ENCODE measurements at regions not wholly inside any gene's neighbourhood (a gene's known extent, or its start where the extent isn't known, plus 50 kb on each side); places are given as distances from the start of the nearest gene placed in this dataset.
"Not testable (repeated sequence)": the region's sequence is repeated elsewhere in the genome, so short reads cannot be mapped to it uniquely, and the experiment has no call there.

DNA sequence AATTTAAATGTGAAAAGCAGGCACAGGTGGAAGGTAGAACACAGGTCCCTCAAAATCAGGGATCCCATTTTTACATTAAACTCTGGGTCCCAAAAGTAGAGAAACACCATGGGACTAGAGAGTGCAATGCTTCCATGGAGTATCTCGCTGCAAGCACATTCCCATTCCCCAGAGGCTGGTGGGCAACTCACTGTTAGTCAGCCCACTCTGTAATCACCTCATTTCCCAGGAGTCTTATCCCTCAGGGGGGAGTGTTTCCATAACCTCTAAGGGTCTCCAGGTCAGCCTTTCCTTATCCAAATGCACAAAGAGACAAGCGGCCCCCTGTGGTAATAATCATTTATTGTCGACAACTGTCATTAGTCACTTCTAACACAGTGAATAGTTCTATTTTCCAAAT lies 490.1 kb upstream of the LRRC7 start:
- peak; percentile 24 for DNase-seq (ENCODE audit: low spot score)

DNA sequence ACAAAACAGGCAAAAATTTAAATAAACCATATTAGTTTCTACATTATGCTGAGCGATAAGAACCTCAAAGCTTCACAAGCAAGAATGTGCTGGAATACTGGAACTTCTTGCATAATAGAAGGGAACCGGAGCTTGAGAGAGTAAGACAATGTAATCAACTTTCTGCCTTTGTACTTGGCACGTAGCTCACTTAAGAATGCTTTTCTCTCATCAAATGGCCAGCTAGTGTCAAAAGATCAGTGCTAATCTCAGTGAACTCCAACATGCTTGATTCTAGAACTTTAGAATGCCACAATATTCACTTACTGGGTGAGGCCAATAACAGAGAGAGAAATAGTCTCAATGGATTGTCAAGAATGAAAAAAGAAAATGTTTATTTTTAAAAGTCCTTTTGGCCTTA lies 486.1 kb upstream of the LRRC7 start:
- DNase-seq (ENCODE audit: low spot score) = no peak

DNA sequence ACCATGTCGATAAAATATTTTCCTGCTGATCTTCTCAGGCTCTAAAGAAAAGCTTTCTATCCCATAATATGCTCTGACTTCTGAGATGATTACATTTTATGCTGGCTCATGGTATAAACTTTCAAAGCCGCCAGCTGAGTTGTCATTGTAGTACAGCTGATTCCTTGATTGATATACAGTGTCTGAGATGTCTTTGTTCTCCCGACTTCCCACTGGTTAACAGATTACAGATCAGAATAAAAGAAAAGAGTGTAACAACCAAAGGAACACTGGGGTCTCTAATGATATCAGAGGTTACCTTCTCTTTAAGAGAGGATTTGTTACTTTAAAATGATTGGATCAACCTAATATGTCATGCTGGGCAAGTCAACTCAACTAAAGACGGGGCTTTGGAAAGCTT lies 485.4 kb upstream of the LRRC7 start:
- peak; percentile 11 for DNase-seq (ENCODE audit: low spot score)

DNA sequence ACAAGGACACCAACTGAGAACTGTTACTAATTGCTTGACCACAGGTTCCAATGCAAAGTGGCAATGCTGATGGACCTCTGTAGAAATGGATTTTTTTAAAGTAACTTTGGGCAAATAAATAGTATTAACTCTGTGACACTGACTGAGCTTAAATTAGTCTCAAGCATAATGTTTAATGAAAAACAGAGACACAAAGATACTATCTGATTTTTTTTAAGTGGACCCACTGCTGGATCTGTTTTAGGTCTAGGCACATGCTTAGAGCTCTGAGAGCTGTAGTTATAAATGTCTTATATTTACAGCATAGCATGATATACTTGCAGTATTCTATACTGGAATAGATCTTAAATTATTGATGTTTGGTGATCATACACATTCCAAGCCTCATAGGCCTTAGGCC lies 481.6 kb upstream of the LRRC7 start:
- no peak for DNase-seq (ENCODE audit: low spot score)

DNA sequence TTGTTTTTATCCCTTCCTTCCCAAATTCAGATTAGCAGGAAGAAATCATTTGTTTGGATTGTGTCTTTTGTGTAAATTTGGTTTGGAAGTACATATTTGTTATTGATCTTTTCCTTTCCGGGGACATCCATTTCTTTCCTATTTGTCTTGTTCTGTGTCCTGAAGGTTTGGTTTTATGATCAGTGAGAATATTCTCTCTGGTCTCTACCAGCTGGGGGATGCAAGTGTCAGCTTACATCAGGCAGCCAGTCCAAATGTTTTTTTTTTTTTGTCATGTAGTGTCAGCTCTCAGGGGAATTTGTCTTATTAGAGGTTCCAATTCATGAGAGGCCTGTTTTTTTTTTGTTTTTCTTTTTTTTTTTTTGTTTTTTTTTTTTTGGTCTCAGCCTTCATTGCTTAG lies 479.2 kb upstream of the LRRC7 start:
- DNase-seq (ENCODE audit: low spot score) = no peak

DNA sequence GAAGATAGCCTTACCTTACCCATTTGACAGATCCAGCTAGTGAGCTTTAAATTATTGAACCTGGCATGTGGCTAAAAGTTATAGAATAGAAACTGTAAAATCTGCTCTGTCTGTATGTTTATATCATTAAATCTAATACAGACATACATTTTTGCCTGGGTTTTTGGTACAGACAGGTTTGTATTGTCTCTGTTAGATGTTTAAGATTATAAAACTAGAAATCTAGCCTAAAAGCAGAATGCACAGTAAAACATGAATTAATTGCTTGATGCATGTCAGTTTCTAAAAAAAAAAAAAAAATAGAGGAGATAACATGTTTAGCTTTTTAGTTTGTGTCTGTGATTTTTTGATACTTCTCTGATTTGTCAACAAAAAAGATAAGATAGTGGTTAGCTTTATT lies 477.6 kb upstream of the LRRC7 start:
- no peak for DNase-seq (ENCODE audit: low spot score)

DNA sequence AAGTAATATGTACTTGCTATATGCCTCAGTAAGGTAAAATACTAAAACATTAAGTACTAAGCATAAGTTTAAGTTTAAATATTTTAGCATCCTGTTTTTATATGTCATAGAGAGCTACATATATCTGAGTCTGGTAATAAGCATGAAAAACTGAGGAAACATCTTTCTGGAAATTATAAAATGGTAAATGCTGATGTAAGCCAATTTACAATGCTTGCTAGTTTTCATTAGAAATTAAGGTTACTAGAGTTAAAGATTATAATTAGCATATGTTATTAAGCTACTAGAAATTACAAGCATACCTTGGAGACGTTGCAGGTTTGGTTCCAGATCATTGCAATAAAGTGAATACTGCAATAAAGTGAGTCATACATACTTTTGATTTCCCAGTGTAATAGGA lies 477.0 kb upstream of the LRRC7 start:
- no peak for DNase-seq (ENCODE audit: low spot score)

DNA sequence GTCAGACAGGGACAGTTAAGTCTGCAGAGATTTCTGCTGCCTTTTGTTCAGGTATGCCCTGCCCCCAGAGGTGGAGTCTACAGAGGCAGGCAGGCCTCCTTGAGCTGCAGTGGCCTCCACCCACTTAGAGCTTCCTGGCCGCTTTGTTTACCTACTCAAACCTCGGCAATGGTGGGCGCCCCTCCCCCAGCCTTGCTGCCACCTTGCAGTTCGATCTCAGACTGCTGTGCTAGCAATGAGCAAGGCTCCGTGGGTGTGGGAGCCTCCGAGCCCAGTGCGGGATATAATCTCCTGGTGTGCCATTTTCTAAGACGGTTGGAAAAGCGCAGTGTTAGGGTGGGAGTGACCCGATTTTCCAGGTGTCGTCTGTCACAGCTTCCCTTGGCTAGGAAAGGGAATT lies 465.7 kb upstream of the LRRC7 start:
- DNase-seq (ENCODE audit: low spot score) = not testable (repeated sequence)

DNA sequence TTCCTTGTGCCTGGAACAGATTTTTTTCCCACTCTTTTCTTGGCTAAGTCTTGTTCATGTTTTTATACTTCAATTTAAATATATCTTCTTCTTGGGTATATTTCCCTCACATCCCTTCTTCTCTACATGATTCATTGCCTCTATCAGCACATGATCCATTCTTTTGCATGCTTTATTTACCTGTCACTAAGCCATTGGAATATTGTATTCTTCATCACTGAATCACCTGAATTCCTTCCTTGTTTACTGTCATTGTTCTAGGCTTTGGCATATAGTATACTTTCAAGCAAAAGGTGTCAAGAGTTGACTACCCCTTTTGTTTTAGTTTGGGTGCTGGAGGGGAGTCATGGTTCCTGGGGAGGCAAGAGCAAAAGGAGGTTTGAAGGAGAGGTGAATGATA lies 464.5 kb upstream of the LRRC7 start:
- no peak for DNase-seq (ENCODE audit: low spot score)

DNA sequence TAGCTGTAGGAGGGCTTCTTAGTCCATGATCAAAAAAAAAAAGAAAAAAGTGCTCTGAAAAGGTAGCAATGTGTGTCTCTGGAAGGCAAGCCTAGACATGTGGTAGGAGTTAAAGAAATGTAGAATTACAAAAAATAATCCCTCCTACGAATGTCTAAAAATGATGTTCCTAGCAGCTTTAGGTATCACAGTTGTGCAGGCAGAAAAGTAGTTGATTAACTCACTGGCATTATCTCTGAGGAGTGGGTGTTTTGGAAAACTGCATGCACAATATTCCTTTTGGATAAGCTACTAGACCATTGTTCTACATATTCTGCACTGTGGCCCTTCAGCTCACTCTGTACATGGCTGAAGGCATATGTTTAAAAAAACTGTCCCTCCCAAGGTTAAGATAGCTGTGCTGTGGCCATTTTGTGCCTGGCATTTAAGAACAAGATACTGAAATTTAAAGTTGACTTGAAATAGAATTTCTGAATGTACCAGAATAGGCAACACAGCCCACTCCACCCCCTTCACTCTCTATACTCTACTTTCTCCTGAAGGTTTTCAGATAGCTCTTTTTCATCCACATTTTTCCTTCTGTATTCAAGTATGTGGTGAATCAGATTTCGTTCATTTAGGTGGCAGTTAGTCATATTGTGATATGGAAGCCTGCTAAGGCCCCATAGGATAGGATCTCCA lies 463.9 kb upstream of the LRRC7 start:
- DNase-seq (ENCODE audit: low spot score) = no peak

DNA sequence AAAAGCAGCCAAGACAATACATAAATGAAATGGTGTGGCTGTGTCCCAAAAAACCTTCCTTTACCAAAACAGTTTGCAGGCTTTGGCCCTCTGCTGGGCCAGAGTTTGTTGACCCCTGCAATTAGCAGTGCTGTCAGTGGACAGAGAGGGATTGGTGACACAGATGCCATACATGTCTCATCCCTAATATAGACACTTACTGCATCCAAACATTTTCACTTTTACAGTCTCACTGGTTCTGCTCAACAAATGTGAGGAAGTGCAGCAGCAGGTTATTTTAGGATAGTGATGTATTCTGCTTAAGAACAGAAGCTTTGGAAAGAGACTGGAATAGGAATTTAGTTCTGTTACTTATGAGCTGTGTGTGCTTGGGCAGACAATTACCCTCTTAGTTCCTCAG lies 462.8 kb upstream of the LRRC7 start:
- DNase-seq (ENCODE audit: low spot score) = no peak

DNA sequence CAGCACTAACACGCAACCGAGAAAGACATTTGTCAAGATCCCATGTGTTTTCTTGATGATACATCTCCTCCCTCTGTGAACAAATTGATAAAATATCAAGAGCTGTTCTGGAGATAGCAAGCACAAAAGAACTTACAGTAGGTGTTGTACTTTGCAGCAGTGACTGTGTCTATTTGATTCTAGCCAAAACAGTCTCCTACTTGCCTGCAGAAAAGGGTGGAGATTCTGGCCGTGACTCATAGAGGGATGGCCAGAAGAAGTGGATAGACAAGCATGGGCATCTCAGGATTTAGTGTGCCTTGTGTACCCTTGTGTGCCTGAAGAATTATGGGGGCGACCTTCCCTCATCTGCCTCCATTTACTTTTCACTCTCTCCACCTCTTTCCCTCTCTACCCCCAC lies 458.4 kb upstream of the LRRC7 start:
- DNase-seq (ENCODE audit: low spot score) = no peak

DNA sequence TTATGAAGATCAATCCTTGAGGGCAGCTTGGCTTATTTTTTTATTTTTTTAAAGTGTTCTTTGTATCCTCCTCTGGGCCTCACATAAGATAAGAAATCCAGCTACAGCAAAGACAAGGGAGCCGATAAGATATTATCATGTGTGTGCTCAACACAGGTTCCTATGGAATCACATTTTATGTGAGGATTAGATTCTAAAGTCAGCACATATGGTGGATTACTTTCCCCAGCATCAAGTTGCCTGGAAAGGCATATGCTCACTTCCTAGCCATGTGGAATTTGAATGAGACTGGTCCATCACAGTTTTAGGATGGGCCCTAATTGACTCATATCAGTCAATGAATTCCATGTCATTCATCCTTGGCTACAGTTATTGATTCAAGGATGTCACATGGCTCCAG lies 456.9 kb upstream of the LRRC7 start:
- no peak for DNase-seq (ENCODE audit: low spot score)

DNA sequence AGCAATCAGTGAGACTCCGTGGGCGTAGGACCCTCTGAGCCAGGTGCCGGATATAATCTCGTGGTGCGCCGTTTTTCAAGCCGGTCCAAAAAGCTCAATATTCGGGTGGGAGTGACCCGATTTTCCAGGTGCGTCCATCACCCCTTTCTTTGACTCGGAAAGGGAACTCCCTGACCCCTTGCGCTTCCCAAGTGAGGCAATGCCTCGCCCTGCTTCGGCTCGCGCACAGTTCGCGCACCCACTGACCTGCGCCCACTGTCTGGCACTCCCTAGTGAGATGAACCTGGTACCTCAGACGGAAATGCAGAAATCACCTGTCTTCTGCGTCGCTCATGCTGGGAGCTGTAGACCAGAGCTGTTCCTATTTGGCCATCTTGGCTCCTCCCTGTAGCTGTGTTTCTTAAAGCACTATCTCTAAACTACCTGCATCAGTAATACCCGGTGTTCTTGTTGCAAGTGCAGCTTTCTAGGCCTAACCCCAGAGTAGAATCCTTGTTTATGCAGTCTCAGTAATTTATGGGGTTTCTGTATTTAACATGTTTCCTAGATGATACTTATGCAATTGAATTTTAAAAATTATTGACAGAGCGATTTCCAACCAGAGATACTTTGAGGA lies 447.5 kb upstream of the LRRC7 start:
- DNase-seq (ENCODE audit: low spot score) = not testable (repeated sequence)

DNA sequence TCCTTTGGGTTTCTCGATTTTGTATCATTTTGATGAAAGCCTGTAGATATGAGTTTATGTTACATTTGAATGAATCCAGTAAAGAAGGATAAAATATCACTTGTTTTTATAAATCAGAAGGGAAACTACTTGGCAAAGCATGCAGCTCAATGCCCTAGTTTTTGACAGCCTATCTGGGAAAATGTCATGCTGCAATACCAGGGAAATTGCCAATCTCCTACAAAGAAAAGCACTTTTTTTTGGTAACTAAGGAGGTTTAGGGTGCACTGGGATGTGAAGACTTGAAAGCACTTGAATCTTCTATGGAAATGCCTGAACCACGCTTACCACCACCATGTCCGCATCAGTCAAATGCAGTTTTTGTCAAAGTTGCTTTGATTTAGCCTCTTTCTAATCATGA lies 446.9 kb upstream of the LRRC7 start:
- DNase-seq (ENCODE audit: low spot score) = no peak

DNA sequence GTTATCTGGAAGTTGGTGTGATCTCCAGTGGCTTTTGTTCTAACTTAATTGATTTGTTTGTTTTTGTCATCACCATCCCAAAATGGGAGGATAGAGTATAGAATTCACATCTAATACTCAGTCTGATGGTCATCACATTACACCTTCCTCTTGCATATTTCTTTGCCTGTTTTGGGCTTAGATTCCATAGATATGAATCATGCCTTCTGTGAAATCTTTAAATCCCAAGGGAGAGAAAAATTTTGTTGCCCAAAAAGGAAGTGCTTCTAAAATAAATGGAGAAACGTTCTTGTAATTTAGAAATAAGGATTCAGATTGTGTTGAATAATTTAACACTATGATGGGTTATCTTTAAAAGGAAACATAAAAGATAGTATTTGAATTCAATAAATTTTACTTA lies 446.0 kb upstream of the LRRC7 start:
- DNase-seq (ENCODE audit: low spot score) = no peak

DNA sequence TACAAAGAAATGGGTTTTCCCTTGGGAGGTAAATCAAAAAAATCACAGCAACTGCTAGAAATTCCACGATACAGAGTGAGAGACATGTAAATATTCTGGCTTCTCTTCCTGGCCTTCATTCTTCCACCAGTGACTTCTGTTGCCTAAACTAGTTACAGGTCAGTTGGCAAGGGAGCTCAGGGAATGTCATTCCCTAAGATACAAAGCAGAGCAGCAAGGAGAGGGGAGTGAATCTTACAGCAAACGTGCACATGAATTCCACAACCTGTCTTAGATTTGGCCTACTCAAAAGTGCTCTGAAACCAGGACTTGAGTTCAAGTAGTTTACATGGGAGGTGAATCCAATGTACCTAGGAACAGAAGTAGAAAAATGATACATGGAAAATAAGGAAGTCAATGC lies 445.3 kb upstream of the LRRC7 start:
- DNase-seq (ENCODE audit: low spot score) = no peak

DNA sequence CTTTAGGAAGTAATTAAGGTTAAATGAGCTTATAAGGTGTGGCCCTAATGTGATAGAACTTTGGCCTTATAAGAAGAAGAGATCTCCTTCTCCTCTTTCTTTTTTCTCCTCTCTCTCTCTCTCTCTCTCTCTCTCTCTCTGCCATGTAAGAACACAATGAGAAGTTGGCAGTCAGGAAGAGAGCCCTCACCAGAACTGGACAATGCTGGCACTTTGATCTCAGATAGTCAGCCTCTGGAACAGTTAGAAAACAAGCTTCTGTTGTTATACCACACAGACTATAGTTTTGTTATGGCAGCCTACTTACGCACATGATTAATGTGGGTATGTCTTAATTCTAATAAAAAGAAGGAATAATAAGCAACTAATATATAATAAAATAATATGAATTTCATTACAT lies 444.2 kb upstream of the LRRC7 start:
- DNase-seq (ENCODE audit: low spot score) = no peak

DNA sequence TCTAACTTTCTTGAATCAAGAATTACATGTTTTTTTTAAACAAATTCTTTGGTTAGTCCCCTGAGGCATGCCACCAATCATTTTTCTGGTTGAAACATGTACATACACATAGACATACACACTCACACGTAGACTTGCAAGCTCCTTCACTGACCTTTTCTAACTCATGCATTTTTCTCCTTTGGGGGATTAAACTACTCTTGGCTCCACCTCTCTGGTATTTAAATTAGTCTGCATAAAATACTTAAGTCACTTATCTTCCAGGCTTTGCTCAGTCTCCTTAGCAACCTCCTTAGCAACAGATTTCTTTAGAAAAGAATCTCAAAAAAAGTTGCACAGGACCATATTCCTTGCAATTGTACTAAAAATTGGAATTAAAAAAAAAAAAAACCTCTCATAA lies 440.9 kb upstream of the LRRC7 start:
- no peak for DNase-seq (ENCODE audit: low spot score)

DNA sequence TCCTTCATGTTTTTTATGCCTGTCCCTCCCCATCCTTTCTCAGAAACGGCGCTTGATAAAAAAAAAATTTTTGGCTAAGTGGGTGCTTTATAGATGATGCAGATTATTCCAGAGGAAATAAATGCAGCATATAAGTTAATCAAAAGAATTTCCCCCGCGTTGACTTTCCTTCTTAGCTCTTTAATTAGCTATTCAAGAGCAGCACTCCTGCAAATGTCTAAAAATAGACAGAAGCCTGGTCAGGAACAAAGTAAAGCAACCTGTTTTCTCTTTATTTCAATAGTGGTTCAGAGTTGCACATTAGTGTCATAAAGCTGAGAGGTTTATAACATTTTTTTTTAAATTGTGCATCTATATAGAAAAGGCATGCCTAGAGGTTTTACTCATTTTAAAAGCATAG lies 439.5 kb upstream of the LRRC7 start:
- no peak for DNase-seq (ENCODE audit: low spot score)

DNA sequence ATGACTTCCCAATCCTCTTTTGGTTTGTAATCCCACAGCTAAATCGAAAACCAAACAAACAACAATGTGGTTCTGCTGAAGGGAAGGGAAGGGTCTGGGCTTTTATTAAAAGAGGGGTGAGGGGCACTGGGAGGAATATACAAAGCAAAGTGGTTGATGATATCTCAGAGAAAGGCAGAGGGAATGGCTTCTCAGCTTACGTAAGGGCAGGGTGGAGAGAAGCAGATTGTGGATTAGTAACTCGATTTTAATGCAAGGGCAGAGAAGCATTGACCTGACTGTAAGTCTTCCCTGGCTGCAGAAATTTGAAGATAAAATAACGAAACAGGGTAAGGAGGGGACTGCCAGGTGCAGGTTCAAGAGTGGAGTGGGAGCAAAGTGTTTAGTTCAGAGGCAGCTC lies 438.2 kb upstream of the LRRC7 start:
- DNase-seq (ENCODE audit: low spot score) = no peak

DNA sequence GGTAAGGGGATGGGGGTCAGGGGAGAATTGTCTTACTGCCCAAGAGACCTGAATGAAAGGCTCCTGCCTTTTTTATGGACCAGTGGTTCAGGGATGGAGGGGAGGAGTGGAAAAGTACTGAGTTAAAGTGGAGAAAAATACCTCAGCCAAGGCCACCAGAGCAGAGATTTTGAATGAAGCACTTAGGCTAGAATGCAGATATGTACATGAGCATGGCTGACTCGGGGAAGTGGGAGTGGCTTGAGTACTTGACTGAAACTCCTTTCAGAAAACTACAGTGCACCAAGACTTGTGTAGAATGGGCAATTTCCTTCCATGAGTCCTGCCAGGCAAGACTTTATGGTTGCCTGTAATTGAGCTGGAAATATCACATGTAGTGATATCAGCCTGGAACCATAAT lies 429.6 kb upstream of the LRRC7 start:
- no peak for DNase-seq (ENCODE audit: low spot score)

DNA sequence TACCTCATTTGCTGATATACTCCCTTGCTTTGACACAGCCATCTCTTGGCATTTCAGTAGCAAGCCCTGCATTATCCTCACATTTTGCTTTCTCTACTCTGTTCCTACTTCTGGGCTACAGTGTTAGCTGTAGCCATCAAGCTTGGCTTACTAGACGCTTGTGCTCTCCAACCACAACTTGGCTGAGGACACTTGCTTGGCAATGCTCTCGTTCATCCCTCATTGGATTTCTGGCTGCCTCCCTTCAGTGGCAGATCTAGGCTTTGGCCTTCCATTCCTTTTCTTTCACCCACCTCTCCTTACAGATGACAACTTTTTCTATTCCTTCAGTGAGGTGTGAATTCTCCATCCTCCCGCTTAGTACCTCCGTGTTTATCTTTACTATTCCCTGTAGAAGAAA lies 428.7 kb upstream of the LRRC7 start:
- DNase-seq (ENCODE audit: low spot score) = no peak

DNA sequence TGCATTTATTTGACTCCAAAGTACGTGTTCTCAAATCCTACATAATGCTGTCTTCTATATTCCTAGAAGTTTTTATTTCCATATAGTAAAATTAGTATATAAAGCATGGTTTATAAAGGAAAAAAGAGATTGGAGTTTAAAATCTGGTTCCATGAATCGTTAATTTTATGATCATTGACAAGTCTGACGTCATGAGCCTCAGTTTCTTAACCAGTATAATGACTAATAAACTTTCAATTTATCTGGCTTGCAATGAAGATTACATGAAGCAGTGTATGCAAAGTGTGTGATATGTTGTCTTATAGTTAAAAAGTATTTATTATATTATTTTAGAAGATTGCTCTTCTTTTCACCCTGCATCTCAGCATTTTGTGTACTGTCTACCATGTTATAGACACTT lies 421.4 kb upstream of the LRRC7 start:
- no peak for DNase-seq (ENCODE audit: low spot score)

Data from iPS-NIHi11 (cell line).